ENCODE measurements at regions not wholly inside any gene's neighbourhood (a gene's known extent, or its start where the extent isn't known, plus 50 kb on each side); places are given as distances from the start of the nearest gene placed in this dataset.

DNA sequence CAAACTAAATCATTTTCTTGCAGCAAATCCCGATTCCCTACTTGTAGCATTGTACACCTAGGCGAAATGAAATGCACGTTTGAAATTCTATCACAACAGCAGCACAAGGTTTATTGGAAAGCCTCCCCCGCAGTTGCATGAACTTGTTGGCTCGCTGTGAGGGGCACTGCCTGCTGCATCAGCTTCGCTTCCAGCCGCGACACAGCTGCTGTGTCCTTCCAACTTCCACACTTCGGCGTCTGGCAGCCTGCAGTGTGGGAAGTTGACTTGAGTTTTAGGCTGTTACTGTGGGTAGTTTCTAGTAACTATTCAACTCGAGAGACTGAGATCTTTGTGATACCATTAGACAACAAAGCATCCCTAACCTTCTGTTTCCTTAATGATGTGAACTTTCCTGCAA lies 315.8 kb upstream of the TPK1 start:
- Histone ChIP-seq H3K4me3 (ENCODE audit: low read length) (no peak overlapping the region), H3K27ac (ENCODE audit: low read length) (no peak overlapping the region), H3K27me3 (ENCODE audit: control insufficient read depth, insufficient read depth, low read length) (no peaks in the 10 kb centered on the region), H3K4me1 (ENCODE audit: control insufficient read depth, insufficient read depth, low read length) (no peaks in the 10 kb centered on the region), H3K9me3 (ENCODE audit: control insufficient read depth, insufficient read depth, low read length) (no peaks in the 10 kb centered on the region), H3K36me3 (ENCODE audit: control insufficient read depth, insufficient read depth, low read length) (no peaks in the 10 kb centered on the region)
- intact Hi-C loops (cut with micrococcal nuclease) = no loop called here
- Mint-ChIP-seq H3K27me3 (ENCODE audit: low read depth in 2 of 2) (no peaks in the 10 kb centered on the region), H3K27ac (no peak overlapping the region), H3K4me1 (no peaks in the 10 kb centered on the region), H3K4me3 (no peak overlapping the region), H3K9me3 (peaks cover 10 to 12% of the 10 kb centered on the region in 2 donors), H3K36me3 (no peaks in the 10 kb centered on the region)
- DNase-seq (no peak), ATAC-seq (no peak)
- 76% methylated on average over 10 of the region's 11 CpGs for WGBS (ENCODE audit: insufficient coverage)
- TF ChIP-seq, protein P1, sequence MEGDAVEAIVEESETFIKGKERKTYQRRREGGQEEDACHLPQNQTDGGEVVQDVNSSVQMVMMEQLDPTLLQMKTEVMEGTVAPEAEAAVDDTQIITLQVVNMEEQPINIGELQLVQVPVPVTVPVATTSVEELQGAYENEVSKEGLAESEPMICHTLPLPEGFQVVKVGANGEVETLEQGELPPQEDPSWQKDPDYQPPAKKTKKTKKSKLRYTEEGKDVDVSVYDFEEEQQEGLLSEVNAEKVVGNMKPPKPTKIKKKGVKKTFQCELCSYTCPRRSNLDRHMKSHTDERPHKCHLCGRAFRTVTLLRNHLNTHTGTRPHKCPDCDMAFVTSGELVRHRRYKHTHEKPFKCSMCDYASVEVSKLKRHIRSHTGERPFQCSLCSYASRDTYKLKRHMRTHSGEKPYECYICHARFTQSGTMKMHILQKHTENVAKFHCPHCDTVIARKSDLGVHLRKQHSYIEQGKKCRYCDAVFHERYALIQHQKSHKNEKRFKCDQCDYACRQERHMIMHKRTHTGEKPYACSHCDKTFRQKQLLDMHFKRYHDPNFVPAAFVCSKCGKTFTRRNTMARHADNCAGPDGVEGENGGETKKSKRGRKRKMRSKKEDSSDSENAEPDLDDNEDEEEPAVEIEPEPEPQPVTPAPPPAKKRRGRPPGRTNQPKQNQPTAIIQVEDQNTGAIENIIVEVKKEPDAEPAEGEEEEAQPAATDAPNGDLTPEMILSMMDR (IDR thresholded peaks at IDR 0.05) = no peak

DNA sequence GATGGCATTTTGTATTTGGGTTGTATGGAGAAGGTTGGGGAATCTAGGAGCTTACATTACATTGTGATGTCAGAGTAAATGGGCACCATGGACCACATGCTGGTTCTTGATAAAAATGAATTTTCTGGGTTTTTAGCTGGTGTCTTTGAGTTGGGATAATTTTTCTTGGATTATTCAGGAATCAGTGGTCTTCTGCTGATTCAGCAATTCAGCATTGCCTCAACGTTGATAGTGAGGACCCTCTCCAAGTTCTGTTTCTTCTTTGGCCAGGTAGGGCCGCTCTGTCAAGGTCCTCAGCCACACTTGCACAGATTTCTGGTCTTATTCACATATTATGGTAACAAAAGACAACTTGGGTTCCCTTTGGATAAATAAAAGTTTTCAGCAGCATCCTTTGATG lies 312.0 kb upstream of the TPK1 start:
- Histone ChIP-seq H3K4me1 (ENCODE audit: control insufficient read depth, insufficient read depth, low read length) (no peaks in the 10 kb centered on the region), H3K27ac (ENCODE audit: low read length) (no peak overlapping the region), H3K36me3 (ENCODE audit: control insufficient read depth, insufficient read depth, low read length) (no peaks in the 10 kb centered on the region), H3K4me3 (ENCODE audit: low read length) (no peak overlapping the region), H3K9me3 (ENCODE audit: control insufficient read depth, insufficient read depth, low read length) (no peaks in the 10 kb centered on the region), H3K27me3 (ENCODE audit: control insufficient read depth, insufficient read depth, low read length) (no peaks in the 10 kb centered on the region)
- DNase-seq (no peak), ATAC-seq (no peak)
- TF ChIP-seq, protein P1 (IDR thresholded peaks at IDR 0.05) = no peak
- H3K4me3 Mint-ChIP-seq = no peak overlapping the region
- no peaks in the 10 kb centered on the region for H3K4me1 Mint-ChIP-seq
- H3K9me3 Mint-ChIP-seq = peaks cover 6 to 10% of the 10 kb centered on the region in 2 donors
- no peak overlapping the region for H3K27ac Mint-ChIP-seq
- WGBS (ENCODE audit: insufficient coverage) = 83% methylated on average over 2 of the region's 2 CpGs
- H3K36me3 Mint-ChIP-seq = no peaks in the 10 kb centered on the region
- no peaks in the 10 kb centered on the region for H3K27me3 Mint-ChIP-seq (ENCODE audit: low read depth in 2 of 2)
- intact Hi-C loops (cut with micrococcal nuclease) = no loop called here

DNA sequence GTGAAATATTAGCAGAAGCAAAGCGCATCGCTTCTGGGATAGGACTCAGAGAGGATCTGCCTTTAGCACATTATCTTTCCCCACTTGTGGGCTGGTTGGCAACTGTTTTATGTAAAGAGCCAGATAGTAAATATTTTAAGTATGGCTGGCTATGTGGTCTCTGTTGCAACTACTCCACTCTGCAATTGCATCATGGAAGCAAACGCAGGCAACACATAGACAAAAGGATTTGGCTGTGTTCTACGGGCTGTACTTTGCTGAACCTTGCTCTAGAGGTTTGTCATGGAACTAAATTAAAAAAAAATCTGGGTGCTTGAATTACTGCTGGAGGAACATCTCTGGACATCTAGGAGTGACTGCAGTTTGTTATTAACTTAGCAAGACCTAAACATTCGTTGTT lies 307.8 kb upstream of the TPK1 start:
- TF ChIP-seq, protein P1 (IDR thresholded peaks at IDR 0.05) = no peak
- no peaks in the 10 kb centered on the region for H3K4me1 ChIP-seq (ENCODE audit: control insufficient read depth, insufficient read depth, low read length)
- H3K27ac ChIP-seq (ENCODE audit: low read length) = no peak overlapping the region
- no peak for ATAC-seq
- Mint-ChIP-seq H3K4me3 (no peak overlapping the region), H3K36me3 (no peaks in the 10 kb centered on the region), H3K27me3 (ENCODE audit: low read depth in 2 of 2) (no peaks in the 10 kb centered on the region), H3K9me3 (peaks cover 0 to 2% of the 10 kb centered on the region in 2 donors), H3K27ac (no peak overlapping the region), H3K4me1 (no peaks in the 10 kb centered on the region)
- H3K9me3 ChIP-seq (ENCODE audit: control insufficient read depth, insufficient read depth, low read length) = no peaks in the 10 kb centered on the region
- DNase-seq = no peak
- 92% methylated on average over 4 of the region's 5 CpGs for WGBS (ENCODE audit: insufficient coverage)
- no peaks in the 10 kb centered on the region for H3K27me3 ChIP-seq (ENCODE audit: control insufficient read depth, insufficient read depth, low read length)
- intact Hi-C loops (cut with micrococcal nuclease) = no loop called here
- H3K4me3 ChIP-seq (ENCODE audit: low read length) = no peak overlapping the region
- no peaks in the 10 kb centered on the region for H3K36me3 ChIP-seq (ENCODE audit: control insufficient read depth, insufficient read depth, low read length)

DNA sequence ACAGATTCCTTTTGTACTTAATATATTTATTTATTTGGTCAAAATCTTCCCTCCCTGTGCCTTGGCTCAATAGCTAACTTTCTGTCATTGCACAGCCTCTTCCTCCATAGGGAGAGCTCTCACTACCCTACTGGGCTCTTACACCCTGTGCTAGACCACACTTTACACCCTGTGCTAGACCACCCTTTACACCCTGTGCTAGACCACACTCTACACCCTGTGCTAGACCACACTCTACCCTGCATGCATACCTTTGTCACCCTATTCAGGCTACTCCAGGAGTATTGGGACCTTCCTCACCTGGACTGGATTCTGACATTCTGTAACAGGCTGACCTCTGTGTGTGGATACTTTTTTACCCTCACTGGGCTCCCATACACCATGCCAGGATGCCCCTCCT lies 298.5 kb upstream of the TPK1 start:
- no peaks in the 10 kb centered on the region for H3K9me3 ChIP-seq (ENCODE audit: control insufficient read depth, insufficient read depth, low read length)
- intact Hi-C loops (cut with micrococcal nuclease) = no loop called here
- ATAC-seq (peak in 1 of 3 donors; percentile 53), DNase-seq (no peak)
- H3K36me3 Mint-ChIP-seq = no peaks in the 10 kb centered on the region
- H3K4me1 ChIP-seq (ENCODE audit: control insufficient read depth, insufficient read depth, low read length) = no peaks in the 10 kb centered on the region
- H3K4me3 Mint-ChIP-seq = no peak overlapping the region
- peaks cover 3 to 5% of the 10 kb centered on the region in 2 donors for H3K9me3 Mint-ChIP-seq
- H3K4me1 Mint-ChIP-seq = no peaks in the 10 kb centered on the region
- no peaks in the 10 kb centered on the region for H3K27me3 ChIP-seq (ENCODE audit: control insufficient read depth, insufficient read depth, low read length)
- H3K27ac Mint-ChIP-seq = no peak overlapping the region
- no peak overlapping the region for H3K4me3 ChIP-seq (ENCODE audit: low read length)
- TF ChIP-seq, protein P1 (IDR thresholded peaks at IDR 0.05) = no peak
- H3K27me3 Mint-ChIP-seq (ENCODE audit: low read depth in 2 of 2) = no peaks in the 10 kb centered on the region
- H3K36me3 ChIP-seq (ENCODE audit: control insufficient read depth, insufficient read depth, low read length) = no peaks in the 10 kb centered on the region
- H3K27ac ChIP-seq (ENCODE audit: low read length) = no peak overlapping the region
